ENCODE measurements at regions not wholly inside any gene's neighbourhood (a gene's known extent, or its start where the extent isn't known, plus 50 kb on each side); places are given as distances from the start of the nearest gene placed in this dataset.
"Not testable (repeated sequence)": the region's sequence is repeated elsewhere in the genome, so short reads cannot be mapped to it uniquely, and the experiment has no call there.

DNA sequence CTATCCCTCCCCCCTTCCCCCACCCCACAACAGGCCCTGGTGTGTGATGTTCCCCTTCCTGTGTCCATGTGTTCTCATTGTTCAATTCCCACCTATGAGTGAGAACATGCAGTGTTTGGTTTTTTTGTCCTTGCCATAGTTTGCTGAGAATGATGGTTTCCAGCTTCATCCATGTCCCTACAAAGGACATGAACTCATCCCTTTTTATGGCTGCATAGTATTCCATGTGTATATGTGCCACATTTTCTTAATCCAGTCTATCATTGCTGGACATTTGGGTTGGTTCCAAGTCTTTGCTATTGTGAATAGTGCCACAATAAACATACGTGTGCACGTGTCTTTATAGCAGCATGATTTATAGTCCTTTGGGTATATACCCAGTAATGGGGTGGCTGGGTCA lies 52.3 kb upstream of the MAN1A2 start:
- not testable (repeated sequence) for DNase-seq (ENCODE audit: low spot score)

DNA sequence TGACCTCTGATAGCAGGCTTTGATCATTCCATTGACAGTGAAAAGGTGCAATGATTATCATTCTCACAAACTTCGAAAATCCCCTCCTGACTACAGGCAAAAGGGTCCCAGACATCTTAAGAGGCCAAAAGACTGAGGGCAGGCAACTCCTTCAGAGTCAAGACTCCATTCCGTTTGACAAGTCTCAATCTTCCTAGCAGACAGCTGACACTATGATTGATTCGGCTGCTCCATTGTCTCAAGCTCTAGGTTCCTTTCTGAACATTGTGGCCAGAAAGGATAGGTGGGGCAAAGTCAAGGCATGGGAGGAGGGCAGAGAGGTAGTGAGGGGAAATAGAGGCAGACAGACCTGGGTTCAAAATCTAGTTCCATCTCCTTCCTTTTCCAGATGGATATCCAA lies 53.7 kb upstream of the MAN1A2 start:
- DNase-seq (ENCODE audit: low spot score), result no peak

DNA sequence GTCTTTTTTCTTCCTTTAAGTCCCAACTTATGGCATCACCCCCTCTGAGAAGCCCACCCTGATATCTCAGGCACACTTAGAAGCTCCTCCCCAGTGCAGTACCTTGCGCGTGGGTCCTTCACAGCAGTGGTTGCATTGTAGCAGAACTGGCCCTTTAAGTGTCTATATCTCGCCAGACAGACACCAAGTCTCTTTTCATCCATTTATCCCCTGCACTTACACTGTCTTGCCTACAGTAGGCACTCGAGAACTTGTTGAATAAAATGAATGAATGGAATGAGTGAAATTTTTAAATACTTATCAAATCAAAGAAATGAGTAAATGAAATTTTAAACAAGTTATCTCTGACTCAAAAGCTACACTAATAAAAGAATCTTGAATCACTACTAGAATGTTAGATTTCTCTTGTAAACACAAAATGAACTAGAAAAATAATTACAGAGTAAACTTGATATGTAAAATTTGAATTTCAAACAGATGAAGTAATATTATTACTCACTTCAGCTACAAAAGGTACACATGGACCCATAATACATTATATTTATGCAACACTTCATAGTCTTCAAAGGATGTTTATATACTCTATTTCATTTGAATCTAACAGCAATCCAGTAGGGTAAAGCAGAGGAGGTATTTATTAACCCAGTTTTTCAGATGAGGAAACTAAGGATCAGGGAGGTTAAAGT lies 54.7 kb upstream of the MAN1A2 start:
- DNase-seq (ENCODE audit: low spot score), result no peak

DNA sequence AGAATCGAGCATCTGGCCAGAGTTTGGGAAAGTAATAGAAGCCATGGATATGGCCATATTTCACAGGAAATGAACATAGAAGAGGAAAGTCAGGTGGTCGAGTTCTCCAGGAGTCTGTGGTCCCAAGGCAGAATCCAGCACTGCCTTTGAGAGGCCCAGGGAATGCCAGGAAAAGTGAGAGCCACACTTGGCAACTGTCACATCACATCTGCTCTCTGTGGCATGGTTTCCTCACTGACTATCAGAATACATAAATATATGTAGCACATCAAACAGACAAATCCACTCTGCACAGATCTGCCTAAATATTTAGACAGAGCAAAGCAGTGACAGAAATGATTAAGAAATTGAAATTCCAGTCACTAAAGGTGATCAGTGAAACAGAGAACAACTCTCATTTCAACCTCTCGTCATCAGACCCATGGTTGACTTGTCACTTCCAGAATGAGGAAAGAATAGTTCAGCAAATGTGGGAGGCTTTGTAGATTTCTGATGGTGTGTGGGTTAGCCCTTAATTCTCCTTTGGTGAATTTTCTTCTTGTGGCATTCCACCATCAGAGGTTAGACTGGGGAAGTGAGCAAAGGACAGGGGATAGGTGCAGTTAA lies 58.8 kb upstream of the MAN1A2 start:
- DNase-seq (ENCODE audit: low spot score), result no peak

DNA sequence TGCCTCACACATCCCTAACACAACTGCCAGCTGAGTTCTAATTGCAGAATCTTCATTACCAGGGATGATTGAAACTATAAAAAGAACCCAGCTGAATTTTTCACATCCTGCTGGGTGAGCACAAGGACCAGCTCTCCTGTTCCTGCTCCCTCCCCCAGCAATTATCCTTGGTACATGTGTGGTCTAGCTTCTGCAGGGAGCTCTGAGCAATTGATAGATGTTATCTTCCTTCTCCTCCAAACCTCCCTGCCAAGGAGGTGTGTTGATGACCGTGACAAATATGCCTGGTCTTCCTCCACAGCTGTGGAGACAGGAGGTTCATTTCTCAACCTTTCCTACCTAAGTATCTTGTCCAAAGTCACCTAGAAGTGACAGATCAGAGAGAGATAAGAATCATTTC lies 65.3 kb upstream of the MAN1A2 start:
- no peak for DNase-seq (ENCODE audit: low spot score)

DNA sequence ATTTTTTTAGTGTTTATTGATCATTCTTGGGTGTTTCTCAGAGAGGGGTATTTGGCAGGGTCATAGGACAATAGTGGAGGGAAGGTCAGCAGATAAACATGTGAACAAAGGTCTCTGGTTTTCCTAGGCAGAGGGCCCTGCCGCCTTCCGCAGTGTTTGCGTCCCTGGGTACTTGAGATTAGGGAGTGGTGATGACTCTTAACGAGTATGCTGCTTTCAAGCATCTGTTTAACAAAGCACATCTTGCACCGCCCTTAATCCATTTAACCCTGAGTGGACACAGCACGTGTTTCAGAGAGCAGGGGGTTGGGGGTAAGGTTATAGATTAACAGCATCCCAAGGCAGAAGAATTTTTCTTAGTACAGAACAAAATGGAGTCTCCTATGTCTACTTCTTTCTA lies 67.1 kb upstream of the MAN1A2 start:
- not testable (repeated sequence) for DNase-seq (ENCODE audit: low spot score)

DNA sequence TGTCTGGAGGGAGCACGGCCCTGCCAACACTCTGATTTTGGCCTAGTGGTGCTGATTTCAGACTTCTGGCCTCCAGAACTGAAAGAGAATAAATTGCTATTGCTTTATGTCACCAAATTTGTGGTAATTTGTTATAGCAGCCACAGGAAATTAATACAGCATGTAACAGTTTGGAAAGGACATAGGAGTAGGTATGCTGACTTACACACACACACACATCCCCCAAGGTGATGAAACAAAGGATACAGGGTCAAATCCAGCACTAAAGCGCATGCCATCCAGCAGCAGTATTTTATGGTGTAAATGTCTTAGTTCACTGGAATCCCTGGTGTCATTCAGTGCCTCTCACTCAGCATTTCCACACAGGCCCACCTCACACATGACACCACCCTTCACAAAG lies 72.2 kb upstream of the MAN1A2 start:
- DNase-seq (ENCODE audit: low spot score), result no peak

DNA sequence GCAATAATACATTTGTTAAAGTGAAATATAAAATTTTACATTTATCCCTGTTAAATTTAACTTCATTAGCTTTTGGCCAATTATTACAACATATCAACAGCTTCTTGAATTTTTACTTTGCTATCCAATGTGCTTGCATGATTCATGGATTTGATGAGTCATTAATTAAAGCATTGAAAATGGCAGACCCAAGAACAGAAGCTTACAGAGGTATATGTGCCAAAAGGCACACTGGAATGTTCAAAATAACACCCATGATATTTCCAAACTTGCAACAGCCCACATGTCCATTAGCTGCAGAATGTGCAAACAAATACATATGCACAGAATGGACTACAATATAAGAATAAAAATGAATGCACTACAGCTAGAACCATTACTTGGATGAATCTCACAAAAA lies 76.4 kb upstream of the MAN1A2 start:
- no peak for DNase-seq (ENCODE audit: low spot score)

DNA sequence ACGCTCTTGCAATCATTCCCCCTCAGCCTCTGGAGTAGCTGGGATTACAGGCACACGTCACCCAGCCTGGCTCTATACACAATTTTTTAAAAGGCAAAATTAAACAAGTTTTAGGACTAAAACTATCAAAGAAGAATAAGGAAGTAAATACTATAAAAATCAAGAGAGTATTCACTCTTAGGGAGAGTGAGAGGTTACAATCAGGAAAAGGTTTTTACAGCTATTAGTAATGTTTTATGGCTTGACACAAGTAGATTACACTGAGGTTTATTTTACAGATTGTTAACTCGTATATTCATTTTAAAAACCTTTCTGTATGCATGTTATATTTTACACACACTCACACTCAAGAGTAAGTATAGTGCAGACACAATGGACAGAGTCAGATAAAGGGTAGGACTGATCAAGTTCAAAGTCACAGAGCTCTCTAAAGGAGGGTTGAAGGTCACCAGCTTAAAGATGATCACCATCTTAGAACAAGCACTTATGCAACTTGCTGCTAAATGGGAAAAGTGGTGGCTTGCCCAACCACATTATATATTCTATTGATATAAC lies 77.9 kb upstream of the MAN1A2 start:
- DNase-seq (ENCODE audit: low spot score), result no peak

DNA sequence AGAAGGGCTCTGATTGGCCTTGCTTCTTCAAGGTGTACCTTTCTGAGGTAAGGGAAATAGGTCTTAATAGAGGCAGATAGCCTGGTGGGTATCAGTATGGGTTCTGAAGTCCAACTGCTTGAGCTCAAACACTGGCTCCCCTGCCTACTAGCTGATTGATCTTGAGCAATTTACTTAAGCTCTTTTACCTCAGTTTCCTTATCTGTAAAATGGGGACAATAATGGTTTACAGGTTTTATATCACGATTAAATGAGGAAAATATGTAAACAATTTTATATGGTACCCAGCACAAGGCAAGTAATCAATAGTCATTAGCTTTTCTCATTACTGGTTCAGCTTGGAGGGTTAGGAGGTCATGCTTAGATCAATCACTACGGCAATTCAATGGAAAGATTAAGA lies 75.8 kb upstream of the VTCN1 start:
- DNase-seq (ENCODE audit: low spot score), result no peak

DNA sequence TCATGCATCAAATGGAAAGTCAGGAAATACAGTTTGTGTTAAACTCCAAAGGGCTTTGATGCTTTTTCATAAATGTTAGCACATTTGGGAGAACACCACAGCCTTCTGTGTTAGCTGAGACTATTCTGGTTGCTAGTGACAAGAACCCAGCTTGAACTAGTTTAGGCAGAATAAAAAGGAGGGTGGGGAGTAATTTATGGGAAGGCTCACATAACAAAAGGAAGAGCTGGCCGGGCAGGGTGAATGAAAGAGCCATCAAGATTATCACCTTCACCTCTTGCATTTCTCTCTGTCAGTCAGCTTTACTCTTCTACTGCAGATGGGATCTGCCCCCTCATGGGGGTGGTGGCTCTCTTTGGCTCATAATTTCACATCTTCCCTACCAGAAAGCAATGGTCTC lies 75.4 kb upstream of the VTCN1 start:
- DNase-seq (ENCODE audit: low spot score), result no peak

DNA sequence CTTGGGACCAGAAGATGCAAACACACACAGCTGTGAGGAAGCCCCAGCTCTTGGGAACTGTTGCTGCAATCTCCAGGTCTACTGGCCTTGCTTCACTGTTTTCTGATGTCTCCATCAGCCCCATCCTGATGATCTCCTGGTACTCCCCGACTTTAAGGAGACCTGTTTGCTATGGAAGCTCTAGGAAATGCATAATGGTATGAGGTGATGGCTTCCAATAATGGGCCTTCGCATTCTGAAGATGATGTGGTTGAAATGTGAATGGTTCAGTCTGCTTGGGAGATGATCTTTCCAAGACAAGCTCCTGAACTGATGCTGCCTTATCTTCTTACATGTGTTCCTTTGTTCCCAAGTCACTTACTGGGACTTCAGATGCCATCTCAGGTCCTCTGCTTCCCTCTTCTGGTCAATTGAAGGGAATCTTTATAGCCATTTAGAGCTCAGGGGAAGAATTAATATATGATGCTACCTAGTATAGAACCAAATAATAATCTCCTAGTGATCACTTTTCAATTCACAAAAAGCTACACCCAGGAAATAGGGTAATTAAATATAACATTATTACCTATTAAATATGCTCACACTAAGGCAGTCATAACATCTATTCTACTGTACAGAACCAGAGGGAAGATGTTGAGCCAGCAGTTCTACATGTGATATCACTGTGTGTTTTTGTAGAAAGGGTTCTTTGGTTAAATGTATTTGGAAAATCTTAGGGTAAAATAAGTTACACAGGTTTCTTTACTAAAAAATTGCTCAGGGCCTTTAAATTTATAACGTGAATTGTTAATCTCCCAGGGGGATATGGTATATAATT lies 73.9 kb upstream of the VTCN1 start:
- no peak for DNase-seq (ENCODE audit: low spot score)

DNA sequence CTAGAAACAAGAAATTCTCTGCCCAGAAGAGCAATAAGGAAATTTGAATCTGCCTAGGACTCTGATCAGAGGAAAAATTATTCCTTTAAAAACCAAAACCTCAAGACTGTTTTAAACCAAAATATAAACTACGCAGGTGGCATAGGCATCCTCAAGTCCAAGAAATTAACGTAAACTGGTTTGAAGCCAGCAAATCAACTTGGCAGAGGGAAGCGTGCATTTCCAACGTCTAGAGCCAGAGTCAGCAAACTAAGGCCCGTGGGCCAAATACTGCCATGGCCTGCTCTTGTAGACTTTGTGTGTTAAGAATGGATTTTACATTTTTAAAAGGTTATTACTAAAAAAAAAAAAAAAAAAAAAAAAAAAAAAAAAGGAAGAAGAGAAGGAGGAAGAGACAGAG lies 67.8 kb upstream of the VTCN1 start:
- no peak for DNase-seq (ENCODE audit: low spot score)

DNA sequence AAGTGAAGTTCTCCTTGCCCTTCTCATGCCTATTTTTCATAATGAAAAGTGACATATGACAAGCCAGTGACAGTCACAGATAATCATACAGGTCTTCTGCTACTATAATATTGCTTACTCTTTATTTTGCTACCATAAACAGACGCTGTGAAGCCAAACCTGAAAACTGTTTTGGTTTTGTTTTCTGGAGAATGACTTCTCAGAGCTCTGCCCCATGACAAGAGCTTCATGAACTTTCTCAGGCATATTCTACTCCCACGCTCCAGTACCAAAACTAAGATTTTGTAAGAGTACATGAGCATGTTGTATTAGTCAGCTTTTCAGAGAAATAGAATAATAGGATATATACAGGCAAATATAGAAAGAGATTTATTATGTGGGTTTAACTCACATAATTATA lies 64.3 kb upstream of the VTCN1 start:
- DNase-seq (ENCODE audit: low spot score), result no peak

DNA sequence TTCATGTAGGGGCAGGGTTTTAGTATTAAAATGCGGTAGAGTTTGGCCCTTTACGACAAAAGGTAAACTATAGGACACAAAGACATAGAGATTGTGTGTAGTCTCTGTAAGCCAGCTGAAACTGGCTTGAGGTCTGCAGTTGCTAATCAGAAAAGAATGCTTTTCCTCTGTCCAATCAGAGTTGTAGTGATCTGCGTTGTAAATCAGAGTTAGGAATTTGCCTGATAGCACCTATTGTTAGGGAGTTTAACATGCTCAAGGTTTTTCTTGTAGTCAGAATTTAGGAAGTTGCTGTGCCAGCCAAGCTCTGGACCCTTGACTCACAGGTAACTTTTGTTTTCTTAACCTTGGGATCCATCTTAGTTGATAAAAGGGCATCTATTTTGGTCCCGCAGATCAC lies 61.2 kb upstream of the VTCN1 start:
- DNase-seq (ENCODE audit: low spot score), result no peak

DNA sequence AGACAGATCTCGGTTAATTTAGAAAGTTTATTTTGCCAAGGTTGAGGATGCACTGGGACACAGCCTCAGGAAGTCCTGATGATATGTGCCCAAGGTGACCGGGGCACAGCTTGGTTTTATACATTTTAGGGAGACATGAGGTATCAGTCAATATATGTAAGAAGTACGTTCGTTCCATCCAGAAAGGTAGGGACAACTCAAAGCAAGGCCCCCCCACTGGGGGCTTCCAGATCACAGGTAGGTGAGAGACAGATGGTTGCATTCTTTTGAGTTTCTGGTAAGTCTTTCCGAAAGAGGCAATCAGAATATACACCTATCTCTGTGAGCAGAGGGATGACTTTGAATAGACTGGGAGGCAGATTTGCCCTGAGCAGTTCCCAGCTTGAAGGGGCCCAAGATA lies 60.4 kb upstream of the VTCN1 start:
- no peak for DNase-seq (ENCODE audit: low spot score)

DNA sequence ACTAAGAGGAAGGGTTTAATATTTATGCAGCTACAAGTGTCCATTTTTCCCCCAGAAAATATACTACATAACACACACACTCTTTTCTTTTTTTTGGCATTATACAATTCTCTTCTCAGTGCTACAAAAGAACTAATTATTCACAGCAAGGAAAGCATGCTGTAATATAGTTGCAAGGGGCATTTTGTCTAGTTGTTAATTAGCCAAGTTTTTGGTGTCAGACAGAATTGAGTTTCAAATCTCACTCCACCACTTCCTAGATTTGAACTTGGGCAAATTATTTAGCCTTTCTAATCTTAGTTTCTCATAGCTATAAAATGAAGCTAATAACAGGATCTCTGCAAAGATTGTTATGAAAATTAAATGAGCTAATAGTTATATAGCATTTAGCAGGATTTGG lies 60.0 kb upstream of the VTCN1 start:
- DNase-seq (ENCODE audit: low spot score), result no peak

DNA sequence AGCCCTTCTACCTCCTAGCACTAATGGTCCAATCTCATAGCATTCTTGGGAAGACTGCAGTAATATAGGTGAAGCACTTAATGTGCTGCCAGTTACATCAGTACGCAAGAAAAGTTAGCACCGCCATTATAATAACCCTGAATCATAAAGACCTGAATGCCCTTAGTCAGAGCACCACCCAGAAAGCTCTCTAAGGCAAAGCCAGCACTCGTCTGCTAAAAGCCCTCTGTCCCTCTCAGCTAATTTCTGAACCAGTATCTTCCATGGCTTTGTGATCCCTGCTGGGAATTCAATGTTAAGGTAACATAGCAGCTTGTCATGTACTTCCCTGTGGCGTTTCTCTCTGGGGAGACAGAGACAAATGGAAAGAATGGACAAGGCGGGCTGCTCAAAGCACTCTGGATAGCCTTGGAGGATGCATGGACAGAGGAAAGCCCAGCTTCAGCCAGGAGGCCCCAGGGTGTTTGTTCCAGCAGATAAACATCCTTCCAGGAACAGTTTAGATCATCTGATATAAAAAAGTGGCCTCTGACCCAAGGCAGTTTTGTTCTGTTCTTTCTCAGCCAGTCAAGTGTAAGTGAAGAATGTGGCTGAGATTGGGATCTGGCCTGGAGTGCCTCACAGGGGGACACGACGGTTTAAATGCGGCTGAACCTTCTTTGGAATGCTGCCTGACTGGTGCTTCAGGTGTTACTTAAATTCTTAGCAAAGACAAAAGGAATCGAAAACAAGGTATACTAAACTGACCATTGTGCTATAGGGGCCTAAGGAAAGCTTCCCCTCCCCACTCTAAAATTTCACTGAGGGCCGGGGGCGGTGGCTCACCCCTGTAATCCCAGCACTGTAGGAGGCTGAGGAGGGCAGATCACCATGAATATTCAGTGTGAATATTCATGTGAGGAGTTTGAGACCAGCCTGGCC lies 58.1 kb upstream of the VTCN1 start:
- DNase-seq (ENCODE audit: low spot score), result peak; percentile 54

DNA sequence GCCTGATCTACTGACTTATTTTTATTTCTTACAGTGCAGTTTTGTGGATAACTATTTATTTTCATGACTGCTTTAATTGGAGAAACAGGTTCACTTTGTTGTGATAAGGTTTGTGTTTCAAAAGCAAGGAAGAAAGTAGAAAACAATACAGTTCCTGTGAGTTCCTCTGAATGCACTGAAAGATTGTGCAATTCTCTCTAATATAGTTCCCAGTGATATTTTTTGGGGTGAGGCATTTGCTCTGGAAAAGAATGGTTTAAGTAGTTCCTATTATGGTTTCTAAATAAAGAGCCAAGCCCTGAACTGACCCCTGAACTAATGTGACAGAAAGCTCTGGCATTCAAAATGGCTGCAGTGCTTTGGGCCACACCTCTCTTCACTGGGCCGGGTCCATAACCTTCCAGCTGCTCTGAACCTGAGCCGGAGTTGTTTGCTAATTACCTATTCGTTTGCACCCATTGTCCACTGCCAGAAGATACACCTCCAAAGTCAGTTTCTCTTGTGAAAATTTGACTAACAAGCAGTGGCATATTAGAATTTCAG lies 56.6 kb upstream of the VTCN1 start:
- DNase-seq (ENCODE audit: low spot score), result no peak

DNA sequence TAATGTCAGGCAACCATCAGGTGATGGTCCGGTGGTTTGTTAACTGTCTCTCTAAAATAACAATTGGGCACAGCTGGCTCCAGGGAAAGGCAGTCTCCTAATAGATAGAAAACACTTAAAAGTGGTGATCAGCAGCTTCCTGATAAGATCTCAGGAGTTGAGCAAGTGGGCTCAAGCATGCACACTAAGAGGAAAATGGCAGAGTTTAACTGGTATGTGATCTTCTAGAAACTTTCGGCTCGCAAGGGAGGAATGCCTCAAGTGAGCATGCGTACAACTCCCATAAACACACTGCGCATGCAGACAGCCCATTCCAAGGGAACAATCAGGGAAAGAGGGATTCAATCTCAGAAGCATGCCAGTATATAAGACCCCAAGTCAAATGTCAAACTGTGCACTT lies 52.2 kb upstream of the VTCN1 start:
- no peak for DNase-seq (ENCODE audit: low spot score)

DNA sequence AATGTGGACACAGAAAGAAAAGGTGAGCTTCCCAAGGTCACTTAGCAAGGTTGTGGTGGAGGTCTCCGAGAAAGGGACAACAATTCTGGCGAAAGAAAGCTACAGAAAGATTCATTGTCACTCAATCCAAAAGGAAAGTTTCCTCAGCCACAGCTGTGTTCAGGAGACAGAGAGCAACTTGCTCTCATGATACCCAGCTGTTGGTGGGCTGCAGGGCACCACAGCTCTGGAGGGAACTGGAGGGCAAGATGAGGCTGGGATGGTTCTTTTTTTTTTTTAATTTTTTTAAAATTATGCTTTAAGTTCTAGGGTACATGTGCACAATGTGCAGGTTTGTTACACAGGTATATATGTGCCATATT lies 50.7 kb upstream of the VTCN1 start:
- no peak for DNase-seq (ENCODE audit: low spot score)
